Type B pancreatic cell (in vitro differentiated cells): ENCODE measurements at regions not wholly inside any gene's neighbourhood (a gene's known extent, or its start where the extent isn't known, plus 50 kb on each side); places are given as distances from the start of the nearest gene placed in this dataset.

Experiments
- DNase-seq: peaks from one replicate; pipeline ENCODE4 v3.0.0; 2021; ENCODE audit warnings: mixed read lengths; ENCODE audit not compliant: unreplicated experiment; ENCODE audit errors: extremely low spot score
- H3K27ac Mint-ChIP-seq: 2 replicates; pipeline ENCODE4 v1.8.0; 2021; ENCODE audit warnings: mild to moderate bottlenecking, mixed read lengths
- H3K27me3 Mint-ChIP-seq: 2 replicates; pipeline ENCODE4 v1.8.0; 2021; ENCODE audit warnings: mixed read lengths
- H3K36me3 Mint-ChIP-seq: 2 replicates; pipeline ENCODE4 v1.8.0; 2021; ENCODE audit warnings: mixed read lengths
- H3K4me1 Mint-ChIP-seq: one replicate; pipeline ENCODE4 v1.8.0; 2021; ENCODE audit warnings: mixed read lengths; ENCODE audit not compliant: unreplicated experiment
- H3K4me3 Mint-ChIP-seq: 2 replicates; pipeline ENCODE4 v1.8.0; 2021; ENCODE audit warnings: mild to moderate bottlenecking, mixed read lengths
- H3K9me3 Mint-ChIP-seq: 2 replicates; pipeline ENCODE4 v1.8.0; 2021; ENCODE audit warnings: mixed read lengths
- CTCF ChIP-seq: fragments of 200-600 bp; sonication (generic); conservative IDR thresholded peaks from 2 replicates; pipeline ENCODE4 v1.5.0; 2021; ENCODE audit warnings: antibody characterized with exemption, mild to moderate bottlenecking

- no peaks in the 10 kb centered on the region for H3K36me3 Mint-ChIP-seq
- peaks cover 8% of the 10 kb centered on the region for H3K4me1 Mint-ChIP-seq
- no peak overlapping the region for H3K27ac Mint-ChIP-seq
- no peaks in the 10 kb centered on the region for H3K9me3 Mint-ChIP-seq
- DNase-seq = no peak
- H3K4me3 Mint-ChIP-seq = no peak overlapping the region
- peaks cover 47% of the 10 kb centered on the region for H3K27me3 Mint-ChIP-seq
- no peak for TF ChIP-seq CTCF
Observed at GRCh38 chr1:37238364-37239224, 204.3 kb upstream of the GRIK3 start.

DNA sequence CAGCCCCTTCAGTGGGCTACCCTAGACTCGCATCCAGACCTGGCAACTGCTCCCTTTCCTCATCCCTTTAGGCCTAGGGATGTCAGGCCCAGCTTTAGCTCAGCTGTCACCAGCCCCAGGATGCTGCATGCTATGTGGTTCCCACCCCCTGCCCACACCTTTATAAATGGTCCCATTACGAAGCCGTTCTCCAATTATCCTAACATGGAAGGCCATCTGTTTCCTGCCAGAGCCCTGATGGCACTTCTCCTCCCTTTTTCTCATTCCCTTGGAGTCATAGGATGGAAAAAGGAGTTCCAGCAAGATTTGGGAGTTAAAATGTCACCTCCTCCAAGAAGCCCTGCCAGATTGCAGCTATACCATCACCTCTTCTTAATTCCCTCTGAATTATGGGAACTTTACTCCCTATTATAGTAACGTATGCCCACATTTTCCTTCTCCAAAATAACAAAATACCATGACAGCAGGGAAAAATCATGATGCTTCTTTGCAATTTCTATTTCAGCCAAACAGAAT, 205.0 kb upstream of the GRIK3 start:
- Mint-ChIP-seq H3K27ac (no peak overlapping the region), H3K36me3 (no peaks in the 10 kb centered on the region), H3K4me1 (peaks cover 8% of the 10 kb centered on the region), H3K27me3 (peaks cover 47% of the 10 kb centered on the region), H3K9me3 (no peaks in the 10 kb centered on the region), H3K4me3 (no peak overlapping the region)
- DNase-seq = no peak
- TF ChIP-seq CTCF = no peak

DNA sequence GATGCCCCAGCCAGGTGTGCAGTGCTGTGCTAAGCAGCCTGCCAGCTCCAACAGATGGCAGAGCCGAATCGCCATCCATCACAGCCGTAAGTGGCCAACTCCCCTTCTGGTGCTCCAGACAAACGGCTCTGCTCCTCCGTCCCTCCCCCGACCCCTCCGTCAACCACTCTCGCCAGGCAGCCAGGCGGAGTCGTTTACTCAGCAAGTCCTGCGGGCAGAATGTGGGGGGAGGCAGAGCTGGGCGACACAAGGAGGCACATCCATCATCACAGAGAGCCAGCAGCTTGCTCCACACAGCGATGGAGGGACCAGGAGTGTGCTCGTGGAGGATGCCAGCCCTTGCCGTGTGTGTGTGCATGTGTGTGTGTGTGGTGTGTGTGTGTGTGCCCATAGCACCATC, 206.6 kb upstream of the GRIK3 start:
- Mint-ChIP-seq H3K36me3 (no peaks in the 10 kb centered on the region), H3K9me3 (no peaks in the 10 kb centered on the region), H3K27me3 (peaks cover 47% of the 10 kb centered on the region), H3K4me1 (peaks cover 4% of the 10 kb centered on the region), H3K27ac (no peak overlapping the region), H3K4me3 (no peak overlapping the region)
- TF ChIP-seq CTCF = no peak
- no peak for DNase-seq

DNA sequence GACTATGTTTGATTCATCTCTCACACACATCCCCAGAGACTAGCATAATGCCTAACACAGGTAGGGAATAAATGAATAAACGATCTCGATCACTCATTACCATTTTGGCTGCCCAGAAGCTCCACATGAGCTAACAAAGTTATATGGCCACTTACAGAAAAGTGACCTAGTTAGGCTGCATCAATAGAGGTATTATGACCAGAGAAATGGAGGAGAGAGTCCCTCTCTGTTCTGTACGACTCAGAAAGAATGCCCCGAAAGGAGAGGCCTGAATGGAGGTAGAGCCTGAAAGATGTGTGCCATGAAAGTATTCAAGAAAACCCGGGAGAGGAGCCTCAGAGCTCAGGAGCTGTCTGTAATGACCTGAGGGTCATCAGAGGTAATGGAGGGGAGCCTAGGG, 208.2 kb upstream of the GRIK3 start:
- TF ChIP-seq CTCF = no peak
- H3K4me3 Mint-ChIP-seq = no peak overlapping the region
- H3K27ac Mint-ChIP-seq = no peak overlapping the region
- DNase-seq = no peak
- no peaks in the 10 kb centered on the region for H3K9me3 Mint-ChIP-seq
- H3K4me1 Mint-ChIP-seq = peaks cover 4% of the 10 kb centered on the region
- no peaks in the 10 kb centered on the region for H3K36me3 Mint-ChIP-seq
- H3K27me3 Mint-ChIP-seq = peaks cover 44% of the 10 kb centered on the region

DNA sequence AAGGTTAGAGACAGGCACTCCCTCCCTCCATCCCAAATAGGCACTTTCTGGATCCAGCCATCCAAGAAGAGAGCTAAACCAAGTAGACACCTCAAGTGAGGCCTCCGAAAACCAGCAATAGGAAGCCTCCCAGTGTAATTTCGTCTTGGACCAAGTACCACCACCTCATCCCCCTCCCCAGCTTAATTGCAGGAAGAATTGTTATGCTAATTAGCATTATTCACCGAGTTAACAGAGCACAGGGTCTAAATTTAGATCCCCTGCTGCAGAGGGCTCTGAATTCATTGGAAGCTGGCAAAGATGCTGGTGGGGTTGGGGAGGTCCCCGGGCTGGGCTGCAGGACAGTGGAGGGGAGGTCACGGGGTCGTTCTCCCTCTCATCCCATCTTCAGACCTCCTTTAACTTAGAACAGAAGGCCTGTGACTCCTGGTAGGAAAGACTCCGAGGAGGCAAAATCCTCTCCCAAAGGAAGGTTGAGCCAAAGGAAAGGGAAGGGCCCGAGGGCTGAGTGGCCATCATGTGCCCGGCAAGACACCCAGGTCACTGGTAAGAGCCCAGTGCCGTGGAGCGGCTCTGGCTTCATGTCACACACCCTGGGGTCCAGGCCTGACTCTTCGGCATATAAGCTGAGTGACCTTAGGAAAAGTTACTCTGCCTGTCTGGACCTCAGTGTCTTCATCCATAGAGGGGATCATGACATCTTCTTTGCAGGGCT, 209.2 kb upstream of the GRIK3 start:
- no peak overlapping the region for H3K4me3 Mint-ChIP-seq
- no peaks in the 10 kb centered on the region for H3K36me3 Mint-ChIP-seq
- no peak for DNase-seq
- H3K4me1 Mint-ChIP-seq = peaks cover 4% of the 10 kb centered on the region
- no peaks in the 10 kb centered on the region for H3K9me3 Mint-ChIP-seq
- peaks cover 43% of the 10 kb centered on the region for H3K27me3 Mint-ChIP-seq
- H3K27ac Mint-ChIP-seq = no peak overlapping the region
- TF ChIP-seq CTCF = no peak
